ENCODE measurements at regions not wholly inside any gene's neighbourhood (a gene's known extent, or its start where the extent isn't known, plus 50 kb on each side); places are given as distances from the start of the nearest gene placed in this dataset.
"Not testable (repeated sequence)": the region's sequence is repeated elsewhere in the genome, so short reads cannot be mapped to it uniquely, and the experiment has no call there.

DNA sequence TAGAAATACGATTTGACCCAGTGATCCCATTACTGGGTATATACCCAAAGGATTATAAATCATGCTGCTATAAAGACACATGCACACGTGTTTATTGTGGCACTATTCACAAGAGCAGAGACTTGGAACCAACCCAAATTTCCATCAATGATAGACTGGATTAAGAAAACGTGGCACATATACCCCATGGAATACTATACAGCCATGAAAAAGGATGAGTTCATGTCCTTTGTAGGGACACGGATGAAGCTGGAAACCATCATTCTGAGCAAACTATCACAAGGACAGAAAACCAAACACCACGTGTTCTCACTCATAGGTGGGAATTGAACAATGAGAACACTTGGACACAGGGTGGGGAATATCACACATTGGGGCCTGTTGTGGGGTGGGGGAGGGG, 1665.6 kb downstream of the PCDH9 start:
- not testable (repeated sequence) for TF ChIP-seq YY1 (IDR thresholded peaks at IDR 0.05; ENCODE audit: insufficient read depth, insufficient read length); SUZ12 (IDR thresholded peaks at IDR 0.05; ENCODE audit: extremely low read depth, insufficient read depth, insufficient read length); ZNF274 (IDR thresholded peaks at IDR 0.05; ENCODE audit: low read depth, low read length)
